ENCODE measurements at regions not wholly inside any gene's neighbourhood (a gene's known extent, or its start where the extent isn't known, plus 50 kb on each side); places are given as distances from the start of the nearest gene placed in this dataset.

GRCh38 chr3:127096256-127097071 is 96.5 kb upstream of the PRR23E start:
- no peak for TF ChIP-seq CTCF (IDR thresholded peaks at IDR 0.05)
- no peak for TF ChIP-seq EZH2 (IDR thresholded peaks at IDR 0.05; ENCODE audit: borderline replicate concordance, insufficient read depth, low read depth, low read length, poor library complexity, severe bottlenecking)
